PC-3 (cell line): ENCODE measurements at regions not wholly inside any gene's neighbourhood (a gene's known extent, or its start where the extent isn't known, plus 50 kb on each side); places are given as distances from the start of the nearest gene placed in this dataset.

Experiments
- CTCF ChIP-seq: fragments of 300-600 bp; sonication (generic); conservative IDR thresholded peaks from 2 replicates; pipeline ENCODE4 v1.5.1; 2017; ENCODE audit warnings: antibody characterized with exemption, low read depth, mild to moderate bottlenecking, low read length
- EZH2 ChIP-seq: fragments of 300-600 bp; sonication (generic); IDR thresholded peaks from one replicate; pipeline ENCODE4 v1.6.1; 2017; ENCODE audit warnings: antibody characterized with exemption, mild to moderate bottlenecking, low read length; ENCODE audit not compliant: unreplicated experiment
- EZH2phosphoT487 ChIP-seq: fragments of 300-600 bp; sonication (generic); IDR thresholded peaks from 2 replicates; pipeline ENCODE4 v1.6.1; 2018; ENCODE audit warnings: mild to moderate bottlenecking, antibody characterized with exemption, low read length, borderline replicate concordance

GRCh38 chr10:30559180-30559579, 70.4 kb downstream of the LYZL2 start:
- TF ChIP-seq CTCF = no peak
- no peak for TF ChIP-seq EZH2phosphoT487
- TF ChIP-seq EZH2 = no peak
